ENCODE measurements at regions not wholly inside any gene's neighbourhood (a gene's known extent, or its start where the extent isn't known, plus 50 kb on each side); places are given as distances from the start of the nearest gene placed in this dataset.

- Histone ChIP-seq H3K27ac (no peak overlapping the region), H3K27me3 (no peaks in the 10 kb centered on the region), H3K4me3 (no peak overlapping the region), H3K9me3 (no peaks in the 10 kb centered on the region), H3K4me1 (no peaks in the 10 kb centered on the region), H3K36me3 (no peaks in the 10 kb centered on the region)
- intact Hi-C loops (cut with DNase I; ENCODE audit: low total_unique reads): no loop called here
- no peak for DNase-seq
- TF ChIP-seq CTCF (IDR thresholded peaks at IDR 0.05): no peak
- TF ChIP-seq POLR2A (IDR thresholded peaks at IDR 0.05): no peak
Measured at GRCh38 chr1:83588140-83588539, 410.8 kb downstream of the TTLL7 start.

GRCh38 chr1:83583351-83584014, 415.4 kb downstream of the TTLL7 start:
- no peak overlapping the region for H3K27ac ChIP-seq
- no peak overlapping the region for H3K4me3 ChIP-seq
- intact Hi-C loops (cut with DNase I; ENCODE audit: low total_unique reads): no loop called here
- no peaks in the 10 kb centered on the region for H3K27me3 ChIP-seq
- DNase-seq: no peak
- no peaks in the 10 kb centered on the region for H3K9me3 ChIP-seq
- H3K36me3 ChIP-seq: no peaks in the 10 kb centered on the region
- H3K4me1 ChIP-seq: no peaks in the 10 kb centered on the region
- no peak for TF ChIP-seq CTCF (IDR thresholded peaks at IDR 0.05)
- TF ChIP-seq POLR2A (IDR thresholded peaks at IDR 0.05): no peak

GRCh38 chr1:83581747-83582146, 417.2 kb downstream of the TTLL7 start:
- Histone ChIP-seq H3K27ac (no peak overlapping the region), H3K27me3 (no peaks in the 10 kb centered on the region), H3K4me3 (no peak overlapping the region), H3K36me3 (no peaks in the 10 kb centered on the region), H3K4me1 (no peaks in the 10 kb centered on the region), H3K9me3 (no peaks in the 10 kb centered on the region)
- TF ChIP-seq POLR2A (IDR thresholded peaks at IDR 0.05) (no peak), CTCF (IDR thresholded peaks at IDR 0.05) (no peak)
- intact Hi-C loops (cut with DNase I; ENCODE audit: low total_unique reads): no loop called here
- DNase-seq: no peak

GRCh38 chr1:83574791-83575190, 424.1 kb downstream of the TTLL7 start:
- no peak for TF ChIP-seq CTCF (IDR thresholded peaks at IDR 0.05)
- H3K4me3 ChIP-seq: no peak overlapping the region
- H3K27ac ChIP-seq: no peak overlapping the region
- DNase-seq: no peak
- intact Hi-C loops (cut with DNase I; ENCODE audit: low total_unique reads): no loop called here
- no peaks in the 10 kb centered on the region for H3K36me3 ChIP-seq
- no peaks in the 10 kb centered on the region for H3K4me1 ChIP-seq
- H3K9me3 ChIP-seq: no peaks in the 10 kb centered on the region
- H3K27me3 ChIP-seq: no peaks in the 10 kb centered on the region

GRCh38 chr1:83573776-83574175, 425.2 kb downstream of the TTLL7 start:
- no peaks in the 10 kb centered on the region for H3K36me3 ChIP-seq
- no peak overlapping the region for H3K27ac ChIP-seq
- H3K4me1 ChIP-seq: no peaks in the 10 kb centered on the region
- TF ChIP-seq CTCF (IDR thresholded peaks at IDR 0.05) (no peak), POLR2A (IDR thresholded peaks at IDR 0.05) (no peak)
- H3K9me3 ChIP-seq: no peaks in the 10 kb centered on the region
- intact Hi-C loops (cut with DNase I; ENCODE audit: low total_unique reads): no loop called here
- no peaks in the 10 kb centered on the region for H3K27me3 ChIP-seq
- H3K4me3 ChIP-seq: no peak overlapping the region
- DNase-seq: no peak

Data from uterus (tissue), 3 donors.